HepG2 (cell line): ENCODE measurements at regions not wholly inside any gene's neighbourhood (a gene's known extent, or its start where the extent isn't known, plus 50 kb on each side); places are given as distances from the start of the nearest gene placed in this dataset.
A peak's percentile ranks its signal among the peaks of the same experiment; 100 is the strongest.

ENCODE experiments used
- ATAC-seq: fragments of 200-7000 bp; cut with Tn5 transposase; 3 replicates; pipeline ENCODE4 v1.9.1; 2020; ENCODE audit warnings: mild to moderate bottlenecking, moderate library complexity
- BruUV-seq: library from RNA; stranded (reverse); fragments of 400-500 nt; replicated peaks from 2 replicates; lab custom pipeline; 2021; lab: Mats Ljungman, UMichigan
- CTCF ChIA-PET: fragments of 300-600 bp; formaldehyde crosslinking; extraction: SDS; loops from one replicate; lab custom pipeline; 2021; ENCODE audit warnings: low total read pairs, inconsistent platforms, low intra/inter-chr PET ratio; lab: Yijun Ruan, JAX
- POLR2A ChIA-PET: fragments of 350-600 bp; sonication (Branson Sonifier 250); formaldehyde crosslinking; loops from one replicate; lab custom pipeline; 2020; ENCODE audit warnings: antibody characterized with exemption, inconsistent platforms; lab: Yijun Ruan, JAX
- DNase-seq: peaks from one replicate; pipeline ENCODE4 v3.0.0-alpha.2; 2015; ENCODE audit warnings: low spot score
- FAIRE-seq: peaks from 3 replicates; lab custom pipeline; 2011; peaks lifted over from hg19 to GRCh38; lab: Jason Lieb, UNC
- H2AFZ ChIP-seq: one replicate; pipeline ENCODE4 v1.6.1; 2011; ENCODE audit warnings: low read length, inconsistent platforms
- H3K27ac ChIP-seq: fragments of 300-600 bp; 3 replicates; pipeline ENCODE4 v1.8.0; 2011; ENCODE audit warnings: mixed run types, mild to moderate bottlenecking, mixed read lengths, low read length, inconsistent platforms; ENCODE audit not compliant: insufficient read depth; ENCODE audit errors: extremely low read length
- H3K27me3 ChIP-seq, 2 experiments: fragments of 200-600 bp in 1 of 2; 2 replicates in 1 of 2; 3 replicates in 1 of 2; pipeline versions ENCODE4 v1.6.0 to v1.8.0; 2011; ENCODE audit warnings: low read length in 2 of 2, mild to moderate bottlenecking in 2 of 2, moderate library complexity in 2 of 2, inconsistent platforms in 1 of 2; ENCODE audit not compliant: insufficient read depth in 2 of 2, control insufficient read depth in 1 of 2
- H3K36me3 ChIP-seq, 2 experiments: fragments of 200-600 bp in 1 of 2; replicated peaks in 1 of 2; 2 replicates in 1 of 2; 3 replicates in 1 of 2; pipeline versions ENCODE4 v1.5.1 to v1.8.0; 2011; ENCODE audit warnings: low read length in 2 of 2, inconsistent platforms in 1 of 2; ENCODE audit not compliant: insufficient read depth in 2 of 2, control insufficient read depth in 1 of 2
- H3K4me1 ChIP-seq: 2 replicates; pipeline ENCODE4 v1.5.1; 2012; ENCODE audit warnings: low read length, inconsistent platforms; ENCODE audit not compliant: insufficient read depth
- H3K4me2 ChIP-seq: 2 replicates; pipeline ENCODE4 v1.6.0; 2011; ENCODE audit warnings: low read depth, low read length, inconsistent platforms
- H3K4me3 ChIP-seq, 3 experiments: fragments of 200-600 bp in 1 of 3; sonication (generic), shearing (Covaris generic) in 1 of 3; replicated peaks in 1 of 3; 2 replicates each; pipeline ENCODE4 v1.5.1; 2011 to 2016; ENCODE audit warnings: low read length in 3 of 3, inconsistent platforms in 2 of 3, low read depth in 2 of 3, mild to moderate bottlenecking in 2 of 3, control low read depth in 1 of 3, mixed read lengths in 1 of 3; ENCODE audit not compliant: insufficient read depth in 1 of 3
- H3K79me2 ChIP-seq: one replicate; pipeline ENCODE4 v1.6.1; 2011; ENCODE audit warnings: low read length, inconsistent platforms; ENCODE audit not compliant: insufficient read depth
- H3K9ac ChIP-seq: 2 replicates; pipeline ENCODE4 v1.6.0; 2011; ENCODE audit warnings: mild to moderate bottlenecking, low read depth, low read length, inconsistent platforms; ENCODE audit not compliant: insufficient read depth
- H3K9me3 ChIP-seq: 2 replicates; pipeline ENCODE4 v1.5.1; 2012; ENCODE audit warnings: mild to moderate bottlenecking, low read length
- H4K20me1 ChIP-seq: 2 replicates; pipeline ENCODE4 v1.6.0; 2011; ENCODE audit warnings: inconsistent platforms, mild to moderate bottlenecking, low read length, moderate library complexity; ENCODE audit not compliant: insufficient read depth
- HNF1B ChIP-seq: sonication (generic); formaldehyde crosslinking; IDR thresholded peaks from 2 replicates; pipeline ENCODE4 v1.5.1; 2020; ENCODE audit warnings: mild to moderate bottlenecking, moderate library complexity, missing genetic modification reagents
- MAFF ChIP-seq: IDR thresholded peaks from 2 replicates; pipeline ENCODE4 v1.6.1; 2011; ENCODE audit warnings: low read depth, low read length, improper control_type of control experiment
- MAFK ChIP-seq, 2 experiments: IDR thresholded peaks in 1 of 2; conservative IDR thresholded peaks in 1 of 2; 2 replicates each; pipeline ENCODE4 v1.6.1; 2011; ENCODE audit warnings: improper control_type of control experiment in 2 of 2, low read length in 2 of 2
- NFE2 ChIP-seq: sonication (generic); formaldehyde crosslinking; IDR thresholded peaks from 2 replicates; pipeline ENCODE4 v1.4.0; 2020; ENCODE audit warnings: missing genetic modification reagents
- NFYB ChIP-seq: sonication (generic); formaldehyde crosslinking; IDR thresholded peaks from 2 replicates; pipeline ENCODE4 v1.4.0; 2020; ENCODE audit warnings: missing genetic modification reagents
- SAP130 ChIP-seq: IDR thresholded peaks from 2 replicates; pipeline ENCODE4 v1.6.1; 2016; ENCODE audit warnings: low read depth
- TRIM22 ChIP-seq: fragments of 450-650 bp; IDR thresholded peaks from 2 replicates; pipeline ENCODE4 v1.6.1; 2017
- ZBTB49 ChIP-seq: sonication (generic); formaldehyde crosslinking; IDR thresholded peaks from 2 replicates; pipeline ENCODE4 v1.4.0; 2020; ENCODE audit warnings: missing genetic modification reagents, borderline replicate concordance
- ZNF124 ChIP-seq: sonication (generic); formaldehyde crosslinking; IDR thresholded peaks from 2 replicates; pipeline ENCODE4 v1.4.0; 2020; ENCODE audit warnings: missing genetic modification reagents
- ZNF207 ChIP-seq: fragments of 450-650 bp; IDR thresholded peaks from 2 replicates; pipeline ENCODE4 v1.6.1; 2016; ENCODE audit warnings: antibody characterized with exemption, borderline replicate concordance
- ZNF276 ChIP-seq: sonication (generic); formaldehyde crosslinking; IDR thresholded peaks from 2 replicates; pipeline ENCODE4 v1.4.0; 2020; ENCODE audit warnings: mild to moderate bottlenecking, low read depth, missing genetic modification reagents
- ZNF563 ChIP-seq: sonication (generic); formaldehyde crosslinking; IDR thresholded peaks from 2 replicates; pipeline ENCODE4 v1.8.0; 2022; ENCODE audit warnings: mild to moderate bottlenecking, moderate library complexity, missing genetic modification reagents
- WGBS: methylation state at CpG from one replicate; pipeline ENCODE4 v1.1.6; 2017; ENCODE audit warnings: low lambda C conversion rate; 5-methylcytosine and 5-hydroxymethylcytosine counted together
- in situ Hi-C: cut with HindIII; loops from 2 replicates; pipeline ENCODE4 v1.10.0; 2017; ENCODE audit warnings: low pct_unique_long_range_greater_than_20kb; ENCODE audit not compliant: extremely low pct_ligation_motif_present
- intact Hi-C: fragments of 100-400 bp; cut with micrococcal nuclease; formaldehyde crosslinking; loops from one replicate; pipeline ENCODE4 v1.10.0; 2022; ENCODE audit not compliant: unreplicated experiment

- BruUV-seq, result no TSS peak
- 45% methylated on average over 3 of the region's 3 CpGs for WGBS
- H3K27ac ChIP-seq, result no peak overlapping the region
- intact Hi-C loops (no loop called here), in situ Hi-C loops (no loop called here)
- H3K27me3 ChIP-seq, result no peaks in the 10 kb centered on the region; a peak in 2 of 5 replicates
- ChIA-PET POLR2A (no interaction called here), CTCF (no interaction called here)
- H3K4me3 ChIP-seq, result no peak overlapping the region
- no peaks in the 10 kb centered on the region for H3K79me2 ChIP-seq
- DNase-seq, result no peak
- no peak for FAIRE-seq
- no peaks in the 10 kb centered on the region for H3K36me3 ChIP-seq
- TF ChIP-seq NFYB (CRISPR knock-in tag) (peak; percentile 33; the same call in 1 of the 2 replicates), TRIM22 (no peak), MAFK (conservative IDR thresholded peaks at IDR 0.05 in 1 of 2, IDR thresholded peaks at IDR 0.05 in 1 of 2; ENCODE audit: low read length in 2 of 2) (peak; percentile 77 to 86), MAFF (peak; percentile 83), ZNF563 (CRISPR knock-in tag) (no peak)
- no peak for ATAC-seq
- no peaks in the 10 kb centered on the region for H3K9me3 ChIP-seq
- H3K9ac ChIP-seq, result no peak overlapping the region
- H3K4me2 ChIP-seq, result no peak overlapping the region
- H3K4me1 ChIP-seq, result no peaks in the 10 kb centered on the region
- no peak overlapping the region for H2AFZ ChIP-seq
- H4K20me1 ChIP-seq, result no peaks in the 10 kb centered on the region
These were observed 356.6 kb upstream of the ZMIZ1 start for GRCh38 chr10:78712147-78712546.

GRCh38 chr10:78713659-78714058 lies 355.1 kb upstream of the ZMIZ1 start:
- WGBS, result 30% methylated on average over 3 of the region's 3 CpGs
- CTCF ChIA-PET, result no interaction called here
- Histone ChIP-seq H3K79me2 (no peaks in the 10 kb centered on the region), H3K27me3 (no peaks in the 10 kb centered on the region; a peak in 2 of 5 replicates), H3K36me3 (no peaks in the 10 kb centered on the region), H3K9ac (no peak overlapping the region), H3K4me1 (no peaks in the 10 kb centered on the region), H4K20me1 (no peaks in the 10 kb centered on the region), H2AFZ (no peak overlapping the region), H3K4me2 (no peak overlapping the region), H3K4me3 (no peak overlapping the region), H3K27ac (no peak overlapping the region), H3K9me3 (no peaks in the 10 kb centered on the region)
- POLR2A ChIA-PET, result no interaction called here
- ATAC-seq (no peak), FAIRE-seq (no peak), DNase-seq (no peak)
- intact Hi-C loops, result no loop called here
- BruUV-seq, result no TSS peak
- in situ Hi-C loops, result no loop called here
- TF ChIP-seq ZBTB49 (CRISPR knock-in tag) (no peak), SAP130 (no peak), HNF1B (no peak), ZNF276 (CRISPR knock-in tag) (no peak), ZNF207 (no peak), ZNF124 (no peak), NFE2 (CRISPR knock-in tag) (no peak)
